Progenitor cell of endocrine pancreas (in vitro differentiated cells): ENCODE measurements at regions not wholly inside any gene's neighbourhood (a gene's known extent, or its start where the extent isn't known, plus 50 kb on each side); places are given as distances from the start of the nearest gene placed in this dataset.

ENCODE experiments used
- DNase-seq: peaks from one replicate; pipeline ENCODE4 v3.0.0; 2021; ENCODE audit warnings: low spot score; ENCODE audit not compliant: unreplicated experiment
- H3K27ac Mint-ChIP-seq: 2 replicates; pipeline ENCODE4 v1.8.0; 2021; ENCODE audit warnings: mild to moderate bottlenecking, moderate library complexity, mixed read lengths
- H3K27me3 Mint-ChIP-seq: 2 replicates; pipeline ENCODE4 v1.8.0; 2021; ENCODE audit warnings: mixed read lengths
- H3K36me3 Mint-ChIP-seq: 2 replicates; pipeline ENCODE4 v1.8.0; 2022; ENCODE audit warnings: mixed read lengths; ENCODE audit not compliant: insufficient read depth
- H3K4me1 Mint-ChIP-seq: 2 replicates; pipeline ENCODE4 v1.8.0; 2021; ENCODE audit warnings: low read depth, mixed read lengths
- H3K4me3 Mint-ChIP-seq: 2 replicates; pipeline ENCODE4 v1.8.0; 2021; ENCODE audit warnings: low read depth, mild to moderate bottlenecking, moderate library complexity, mixed read lengths
- H3K9me3 Mint-ChIP-seq: 2 replicates; pipeline ENCODE4 v1.8.0; 2021; ENCODE audit warnings: low read depth, mixed read lengths
- CTCF ChIP-seq: fragments of 200-600 bp; sonication (generic); IDR thresholded peaks from one replicate; pipeline ENCODE4 v1.5.0; 2021; ENCODE audit warnings: antibody characterized with exemption, mild to moderate bottlenecking; ENCODE audit not compliant: unreplicated experiment

- no peaks in the 10 kb centered on the region for H3K9me3 Mint-ChIP-seq
- no peak overlapping the region for H3K27ac Mint-ChIP-seq
- H3K4me3 Mint-ChIP-seq, result no peak overlapping the region
- no peak for TF ChIP-seq CTCF
- no peaks in the 10 kb centered on the region for H3K27me3 Mint-ChIP-seq
- no peaks in the 10 kb centered on the region for H3K4me1 Mint-ChIP-seq
- H3K36me3 Mint-ChIP-seq, result no peaks in the 10 kb centered on the region
- DNase-seq, result no peak
Observed at GRCh38 chr2:39998617-39999016, 219.6 kb upstream of the THUMPD2 start.

- no peak for TF ChIP-seq CTCF
- Mint-ChIP-seq H3K4me3 (no peak overlapping the region), H3K4me1 (no peaks in the 10 kb centered on the region), H3K36me3 (no peaks in the 10 kb centered on the region), H3K27ac (no peak overlapping the region), H3K9me3 (no peaks in the 10 kb centered on the region), H3K27me3 (no peaks in the 10 kb centered on the region)
- DNase-seq, result no peak
Observed at GRCh38 chr2:39996653-39997080, 217.6 kb upstream of the THUMPD2 start.

- Mint-ChIP-seq H3K4me1 (no peaks in the 10 kb centered on the region), H3K27ac (no peak overlapping the region), H3K36me3 (no peaks in the 10 kb centered on the region), H3K27me3 (no peaks in the 10 kb centered on the region), H3K9me3 (no peaks in the 10 kb centered on the region), H3K4me3 (no peak overlapping the region)
- TF ChIP-seq CTCF, result no peak
- DNase-seq, result no peak
Observed at GRCh38 chr2:39995005-39995737, 216.1 kb upstream of the THUMPD2 start.

GRCh38 chr2:39994151-39994550 lies 215.1 kb upstream of the THUMPD2 start:
- TF ChIP-seq CTCF, result no peak
- no peak overlapping the region for H3K4me3 Mint-ChIP-seq
- no peak overlapping the region for H3K27ac Mint-ChIP-seq
- no peaks in the 10 kb centered on the region for H3K27me3 Mint-ChIP-seq
- no peaks in the 10 kb centered on the region for H3K36me3 Mint-ChIP-seq
- no peaks in the 10 kb centered on the region for H3K4me1 Mint-ChIP-seq
- no peaks in the 10 kb centered on the region for H3K9me3 Mint-ChIP-seq
- no peak for DNase-seq

- no peak for DNase-seq
- Mint-ChIP-seq H3K4me1 (no peaks in the 10 kb centered on the region), H3K36me3 (no peaks in the 10 kb centered on the region), H3K4me3 (no peak overlapping the region), H3K27ac (no peak overlapping the region), H3K9me3 (no peaks in the 10 kb centered on the region), H3K27me3 (no peaks in the 10 kb centered on the region)
- no peak for TF ChIP-seq CTCF
Observed at GRCh38 chr2:39991298-39991697, 212.2 kb upstream of the THUMPD2 start.
